IMR-90 (cell line): ENCODE measurements at regions not wholly inside any gene's neighbourhood (a gene's known extent, or its start where the extent isn't known, plus 50 kb on each side); places are given as distances from the start of the nearest gene placed in this dataset.

Experiments used
- CTCF ChIP-seq: conservative IDR thresholded peaks from 2 replicates; pipeline ENCODE4 v1.5.1; 2012; ENCODE audit warnings: mild to moderate bottlenecking, low read depth, low read length, improper control_type of control experiment
- RCOR1 ChIP-seq: IDR thresholded peaks from 2 replicates; pipeline ENCODE4 v1.6.1; 2012; ENCODE audit warnings: mild to moderate bottlenecking, low read length, improper control_type of control experiment; ENCODE audit not compliant: insufficient replicate concordance

- no peak for TF ChIP-seq CTCF
- TF ChIP-seq RCOR1, result no peak
Observed at GRCh38 chr3:35028157-35028556, 611.2 kb upstream of the ARPP21 start.
